IPS DF 4.7 (cell line): ENCODE measurements at regions not wholly inside any gene's neighbourhood (a gene's known extent, or its start where the extent isn't known, plus 50 kb on each side); places are given as distances from the start of the nearest gene placed in this dataset.
"Not testable (repeated sequence)": the region's sequence is repeated elsewhere in the genome, so short reads cannot be mapped to it uniquely, and the experiment has no call there.

Source experiments
- DNase-seq: peaks from one replicate; pipeline ENCODE4 v3.0.0-alpha.2; 2013; ENCODE audit warnings: low spot score; ENCODE audit errors: extremely low read depth

- DNase-seq = no peak
Measured at GRCh38 chr7:145106001-145106400, 270.1 kb upstream of the TPK1 start.

DNA sequence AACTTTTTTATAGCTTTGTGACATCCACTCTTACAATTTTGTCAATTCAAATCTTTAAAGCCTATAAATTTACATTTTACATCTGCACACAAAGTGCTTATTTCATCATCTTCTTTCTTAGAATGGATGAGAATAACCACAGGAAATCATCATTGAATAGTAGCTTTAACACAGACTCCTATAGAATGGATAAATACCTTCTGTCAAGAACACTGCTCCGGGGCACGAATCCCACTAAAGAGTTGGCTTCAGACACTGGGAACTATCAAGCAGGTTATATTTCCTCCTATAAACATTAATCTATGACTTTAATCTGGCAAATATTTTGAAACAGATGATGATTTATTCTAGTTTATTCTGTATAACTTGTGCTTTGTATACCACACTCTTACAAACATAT is 269.7 kb upstream of the TPK1 start:
- no peak for DNase-seq

DNA sequence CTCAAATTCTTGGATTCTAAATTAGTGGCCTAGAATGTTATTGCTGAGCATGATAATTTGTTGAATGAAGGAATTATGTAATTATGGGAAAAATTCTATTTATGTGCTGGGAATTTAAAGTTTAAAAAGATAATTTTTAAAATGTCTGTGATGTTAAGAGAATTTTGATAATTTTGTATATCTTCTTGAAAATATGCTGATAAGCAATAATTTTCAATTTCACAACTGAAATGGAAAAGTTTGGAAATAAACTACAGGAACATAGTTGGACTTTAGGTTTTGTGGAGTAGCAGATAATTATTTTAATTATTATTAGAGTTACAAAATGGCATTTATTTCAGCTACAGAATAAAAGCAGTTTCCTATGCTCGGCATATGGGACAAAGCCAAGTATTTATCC is 268.5 kb upstream of the TPK1 start:
- DNase-seq = no peak

DNA sequence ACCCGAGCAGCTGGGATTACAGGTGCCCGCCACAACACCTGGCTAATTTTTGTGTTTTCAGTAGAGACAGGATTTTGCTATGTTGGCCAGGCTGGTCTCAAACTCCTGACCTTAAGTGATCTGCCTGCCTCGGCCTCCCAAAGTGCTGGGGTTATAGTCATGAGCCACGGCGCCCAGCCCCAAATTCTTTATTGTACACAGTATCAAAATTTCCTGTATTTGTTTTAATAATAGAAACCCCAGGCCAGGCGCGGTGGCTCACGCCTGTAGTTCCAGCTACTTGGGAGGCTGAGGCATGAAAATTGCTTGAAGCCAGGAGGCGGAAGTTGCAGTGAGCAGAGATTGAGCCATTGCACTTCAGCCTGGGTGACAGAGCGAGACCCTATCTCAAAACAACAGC is 266.3 kb upstream of the TPK1 start:
- not testable (repeated sequence) for DNase-seq

- DNase-seq = no peak
Measured at GRCh38 chr7:145092766-145093165, 256.9 kb upstream of the TPK1 start.

GRCh38 chr7:145088111-145088745 is 252.4 kb upstream of the TPK1 start:
- DNase-seq = no peak

DNA sequence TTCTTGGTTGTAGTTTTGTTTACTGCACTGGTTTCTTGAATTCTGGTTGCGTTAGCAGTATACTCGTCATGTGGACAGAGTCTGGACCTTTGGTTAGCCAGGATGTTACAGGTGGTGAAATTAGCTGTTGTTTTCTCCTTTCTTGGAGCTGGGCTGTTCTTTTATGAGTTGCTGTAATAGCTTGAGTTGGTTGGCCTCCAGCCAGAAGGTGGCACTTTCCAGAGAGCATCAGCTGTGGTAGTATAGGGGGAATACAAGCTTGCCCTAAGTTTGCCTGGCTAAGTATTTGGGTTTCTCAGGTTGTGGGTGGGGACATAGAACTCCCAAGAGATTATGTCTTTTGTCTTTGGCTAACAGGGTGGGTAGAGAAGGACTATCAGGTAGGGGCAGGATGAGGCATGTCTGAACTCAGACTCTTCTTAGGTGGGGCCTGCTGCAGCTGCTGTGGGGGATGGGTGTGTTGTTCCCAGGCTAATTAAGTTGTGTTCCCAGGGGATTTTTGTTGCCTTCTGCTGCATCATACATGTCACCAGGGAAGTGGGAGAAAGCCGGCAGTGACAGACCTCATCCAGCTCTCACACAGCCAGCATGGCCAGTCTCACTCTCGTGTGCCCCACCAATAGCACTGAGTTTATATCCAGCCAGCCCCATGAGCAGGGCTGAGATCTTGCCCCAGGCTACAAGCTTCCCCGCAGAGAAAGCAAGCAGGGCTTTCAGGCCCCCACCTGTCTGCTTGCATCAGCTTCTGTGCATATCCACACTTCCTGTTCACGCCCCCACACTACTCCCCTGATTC is 246.7 kb upstream of the TPK1 start:
- DNase-seq = no peak

DNA sequence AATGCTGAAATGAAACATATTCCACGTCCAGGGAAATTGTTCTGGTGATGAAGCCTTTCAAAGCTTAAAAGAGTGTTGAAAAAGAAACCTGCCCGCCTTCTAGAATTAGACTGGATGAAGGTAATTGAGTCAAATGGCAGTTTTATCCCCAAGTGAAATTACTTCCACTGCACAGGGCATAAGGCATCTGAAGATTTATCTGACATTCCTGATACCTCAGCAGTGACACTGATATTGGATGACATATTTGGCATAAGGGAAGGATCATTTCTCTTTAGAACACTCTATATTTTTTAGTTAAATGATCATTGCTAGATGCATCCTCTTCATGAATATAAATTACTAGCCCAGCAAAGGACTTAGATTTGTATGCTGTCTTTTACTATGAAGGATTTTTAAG is 229.6 kb upstream of the TPK1 start:
- no peak for DNase-seq

DNA sequence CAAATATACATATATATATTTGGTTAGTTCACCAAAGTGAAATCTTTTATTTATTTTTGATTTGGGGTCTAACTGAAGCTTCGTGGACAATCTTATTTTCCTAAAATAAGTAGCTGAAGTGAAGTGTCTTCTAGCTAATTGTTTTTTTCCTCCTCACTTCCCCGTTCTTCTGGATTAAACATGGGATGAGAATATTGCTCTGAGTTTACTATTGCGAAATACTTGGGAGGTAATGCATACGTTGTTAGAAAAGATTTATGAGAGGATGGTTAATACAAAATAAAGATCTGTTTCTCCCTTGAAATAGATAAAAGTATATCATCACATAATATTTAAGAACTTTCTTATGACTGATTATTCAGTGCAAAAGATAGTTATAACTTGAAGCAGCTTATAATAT is 228.3 kb upstream of the TPK1 start:
- no peak for DNase-seq

DNA sequence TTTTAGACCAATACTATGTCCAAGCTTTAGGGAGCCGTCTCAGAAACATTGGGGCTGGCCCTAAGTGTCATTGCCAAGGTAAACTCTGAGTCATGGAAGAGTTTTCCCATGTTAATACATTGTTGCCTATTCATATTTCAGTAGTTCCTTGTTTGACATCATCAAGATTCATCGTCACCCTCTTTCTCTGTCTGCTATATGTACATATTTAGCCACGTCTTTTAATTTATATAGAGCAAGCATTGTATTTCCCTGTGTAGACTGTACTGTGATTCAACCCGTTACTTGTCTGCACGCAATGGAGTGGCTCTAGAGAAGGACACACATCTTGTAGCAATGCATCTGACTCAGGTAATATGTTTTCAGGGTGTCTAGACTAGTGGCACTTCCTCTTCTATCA is 217.9 kb upstream of the TPK1 start:
- DNase-seq = no peak

GRCh38 chr7:145050415-145050814 is 214.6 kb upstream of the TPK1 start:
- DNase-seq = no peak

GRCh38 chr7:145036604-145037405 is 201.0 kb upstream of the TPK1 start:
- peak; percentile 44 for DNase-seq

GRCh38 chr7:145031162-145031561 is 195.3 kb upstream of the TPK1 start:
- no peak for DNase-seq

- no peak for DNase-seq
Measured at GRCh38 chr7:145030754-145031153, 194.9 kb upstream of the TPK1 start.

GRCh38 chr7:145020454-145020853 is 184.6 kb upstream of the TPK1 start:
- DNase-seq = no peak

DNA sequence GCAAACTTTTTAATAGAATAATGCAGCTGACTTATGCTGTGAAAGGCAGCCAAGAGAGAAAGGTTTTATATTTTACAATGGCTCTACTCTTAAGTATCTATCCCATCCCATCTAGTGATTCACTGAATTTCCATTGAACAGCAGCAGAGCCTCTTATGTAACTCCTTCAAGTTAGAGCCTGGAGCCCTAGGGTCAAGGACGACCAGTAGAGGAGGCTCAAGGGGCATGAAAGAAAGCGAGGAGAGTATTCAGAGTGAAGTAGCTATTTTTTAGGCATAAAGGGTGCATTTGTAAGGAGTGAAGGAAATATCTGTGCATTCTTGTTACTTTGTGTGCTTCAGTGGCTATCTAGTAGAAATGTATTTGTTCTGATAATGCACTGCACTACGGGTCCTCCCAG is 180.2 kb upstream of the TPK1 start:
- DNase-seq = no peak

GRCh38 chr7:145009876-145010275 is 174.0 kb upstream of the TPK1 start:
- no peak for DNase-seq

DNA sequence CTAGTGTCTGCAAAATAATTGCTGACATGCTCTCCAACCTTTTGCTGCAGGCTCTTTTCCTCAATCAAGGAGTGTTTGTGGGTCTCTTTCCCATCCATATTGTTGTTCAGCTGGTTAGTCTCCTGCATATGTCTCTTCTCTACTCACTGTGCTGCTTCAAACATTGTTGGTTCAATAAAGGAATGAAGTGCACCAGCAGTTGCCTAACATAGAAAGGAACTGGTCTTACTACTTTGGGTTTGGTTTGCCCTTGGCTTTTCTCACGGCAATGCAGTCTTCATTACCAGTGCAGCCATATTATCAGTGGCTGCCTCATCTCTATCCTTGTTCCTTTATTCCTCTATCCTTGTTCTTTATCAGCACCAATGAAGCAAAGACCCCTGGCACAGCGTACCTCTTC is 169.7 kb upstream of the TPK1 start:
- DNase-seq = no peak

DNA sequence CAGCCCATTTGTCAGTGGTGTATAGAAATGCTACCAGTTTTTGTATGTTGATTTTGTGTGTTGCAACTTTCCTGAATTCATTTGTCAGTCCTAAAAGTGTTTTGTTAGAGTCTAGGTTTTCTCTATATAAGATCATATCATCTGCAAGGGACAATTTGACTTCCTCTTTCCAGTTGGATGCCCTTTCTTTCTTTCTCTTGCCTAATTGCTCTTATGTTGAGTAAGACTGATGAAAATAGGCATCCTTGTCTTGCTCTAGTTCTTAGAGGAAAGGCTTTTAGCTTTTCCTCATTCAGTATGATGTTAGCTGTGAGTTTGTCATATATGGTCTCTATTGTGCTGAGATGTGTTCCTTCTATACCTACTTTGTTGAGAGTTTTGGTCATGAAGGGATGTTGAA is 161.7 kb upstream of the TPK1 start:
- no peak for DNase-seq

GRCh38 chr7:144995495-144995894 is 159.6 kb upstream of the TPK1 start:
- no peak for DNase-seq

DNA sequence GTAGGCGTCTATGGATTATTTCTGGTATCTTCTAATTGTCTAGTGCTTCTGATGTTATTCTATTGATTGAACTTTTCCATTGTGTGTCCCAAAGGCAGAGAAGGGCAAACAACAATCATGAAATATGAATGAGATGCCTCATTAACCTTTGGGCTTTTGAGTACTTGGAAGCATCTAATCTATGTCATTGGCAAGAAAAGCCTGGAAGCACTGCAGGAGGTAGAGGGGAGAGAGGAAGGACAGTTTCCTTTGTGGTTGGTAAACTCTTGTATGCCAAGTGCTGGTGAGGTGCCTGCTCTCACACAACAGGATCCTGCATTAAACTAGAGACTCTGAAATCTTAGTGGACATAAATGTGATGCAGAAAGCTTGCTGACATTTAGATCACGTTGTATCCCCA is 155.2 kb upstream of the TPK1 start:
- DNase-seq = no peak

GRCh38 chr7:144987686-144988085 is 151.8 kb upstream of the TPK1 start:
- DNase-seq = no peak
